Adrenal gland (tissue), 9 donors: ENCODE measurements at regions not wholly inside any gene's neighbourhood (a gene's known extent, or its start where the extent isn't known, plus 50 kb on each side); places are given as distances from the start of the nearest gene placed in this dataset.

Experiments used
- DNase-seq, 7 donors: peaks; one replicate each; pipeline ENCODE4 v3.0.0-alpha.2; 2019 to 2020
- H3K27ac ChIP-seq, 5 donors: fragments of 200-600 bp; sonication (generic) in 4 of 5; 1 replicate in 3 of 5; 2 replicates in 2 of 5; pipeline versions ENCODE4 v1.5.1 to v1.8.0; 2016 to 2020; ENCODE audit warnings: mild to moderate bottlenecking in 1 of 5
- H3K27me3 ChIP-seq: fragments of 200-600 bp; 2 replicates; pipeline ENCODE4 v1.8.0; 2021
- H3K36me3 ChIP-seq, 2 donors: fragments of 200-600 bp; replicated peaks in 1 of 2; 1 replicate in 1 of 2; 2 replicates in 1 of 2; pipeline versions ENCODE4 v1.5.1 to v1.8.0; 2018 to 2022
- H3K4me1 ChIP-seq, 2 donors: fragments of 200-600 bp; replicated peaks in 1 of 2; 1 replicate in 1 of 2; 2 replicates in 1 of 2; pipeline versions ENCODE4 v1.5.1 to v1.8.0; 2018 to 2021
- H3K4me3 ChIP-seq, 4 donors: fragments of 200-600 bp; sonication (generic) in 3 of 4; one replicate each; pipeline ENCODE4 v1.5.1; 2016 to 2018
- H3K9me3 ChIP-seq, 3 donors: fragments of 200-600 bp; sonication (generic) in 1 of 3; replicated peaks in 1 of 3; 1 replicate in 2 of 3; 2 replicates in 1 of 3; pipeline versions ENCODE4 v1.5.1 to v1.8.0; 2016 to 2021
- POLR2A ChIP-seq, 2 donors: fragments of 450-650 bp; IDR thresholded peaks; one replicate each; pipeline ENCODE4 v1.6.1; 2017; ENCODE audit warnings: antibody characterized with exemption in 2 of 2, mild to moderate bottlenecking in 2 of 2, moderate library complexity in 1 of 2
- WGBS, 4 donors: extraction: QIAGEN DNeasy Blood & Tissue Kit in 2 of 4; methylation state at CpG; one replicate each; pipeline versions ENCODE4 v1.1.5 to v1.1.7; 2013 to 2017; 5-methylcytosine and 5-hydroxymethylcytosine counted together
- intact Hi-C, 2 donors: fragments of 100-400 bp; cut with DNase I; formaldehyde crosslinking; loops; one replicate each; pipeline versions ENCODE4 v1.14.1 to v1.15.0; 2022 to 2023
- TF ChIP-seq, protein P1 (sequence below), 6 experiments: fragments of 450-650 bp in 4 of 6; fragments of 200-600 bp in 2 of 6; sonication (generic) in 1 of 6; IDR thresholded peaks; 1 replicate in 5 of 6; 2 replicates in 1 of 6; pipeline versions ENCODE4 v1.5.1 to v1.8.0; 2016 to 2021; ENCODE audit warnings: antibody characterized with exemption in 6 of 6, mild to moderate bottlenecking in 2 of 6, moderate library complexity in 1 of 6
- donor health status: healthy with polysubstance abuse.
- donor health status: Bipolar disorder and iron deficiency.
- donor health status: DM: yes; HTN: yes; CAD: no.
- donor health status: DM: no; HTN: no; CAD: no.
- donor health status: DM: no; HTN: no; CAD: no.

DNA sequence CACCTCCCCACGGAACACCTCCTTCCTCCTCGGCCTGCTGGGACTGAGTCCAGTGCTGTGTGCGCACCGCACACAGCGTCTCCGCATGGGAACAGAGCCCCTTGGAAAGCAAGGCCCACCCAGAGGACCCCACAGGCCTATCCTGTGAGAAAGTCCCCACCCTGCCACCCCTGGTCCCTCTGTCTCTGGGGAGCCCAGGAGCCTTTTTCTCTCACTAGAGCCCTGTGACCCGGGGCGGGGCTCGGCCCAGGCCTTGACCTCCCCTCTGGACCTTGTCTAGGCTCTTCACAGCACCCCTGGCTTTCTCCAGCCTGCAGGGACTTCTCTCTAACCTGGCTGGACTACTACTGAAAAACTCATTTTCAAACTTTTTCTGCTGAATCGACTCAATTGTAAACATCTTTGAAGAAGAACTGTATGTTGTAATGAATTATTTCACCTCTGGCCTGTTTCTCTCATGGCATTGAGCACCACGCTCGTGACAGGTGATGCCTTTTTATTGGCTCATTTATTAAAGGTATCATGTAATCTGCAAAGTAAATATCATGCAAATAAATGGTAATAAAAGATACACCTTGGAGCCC lies 89.2 kb downstream of the IRX1 start:
- H3K27ac ChIP-seq: no peak overlapping the region
- no peaks in the 10 kb centered on the region for H3K27me3 ChIP-seq
- no peaks in the 10 kb centered on the region for H3K36me3 ChIP-seq
- no peak for TF ChIP-seq POLR2A (IDR thresholded peaks at IDR 0.05)
- TF ChIP-seq, protein P1, sequence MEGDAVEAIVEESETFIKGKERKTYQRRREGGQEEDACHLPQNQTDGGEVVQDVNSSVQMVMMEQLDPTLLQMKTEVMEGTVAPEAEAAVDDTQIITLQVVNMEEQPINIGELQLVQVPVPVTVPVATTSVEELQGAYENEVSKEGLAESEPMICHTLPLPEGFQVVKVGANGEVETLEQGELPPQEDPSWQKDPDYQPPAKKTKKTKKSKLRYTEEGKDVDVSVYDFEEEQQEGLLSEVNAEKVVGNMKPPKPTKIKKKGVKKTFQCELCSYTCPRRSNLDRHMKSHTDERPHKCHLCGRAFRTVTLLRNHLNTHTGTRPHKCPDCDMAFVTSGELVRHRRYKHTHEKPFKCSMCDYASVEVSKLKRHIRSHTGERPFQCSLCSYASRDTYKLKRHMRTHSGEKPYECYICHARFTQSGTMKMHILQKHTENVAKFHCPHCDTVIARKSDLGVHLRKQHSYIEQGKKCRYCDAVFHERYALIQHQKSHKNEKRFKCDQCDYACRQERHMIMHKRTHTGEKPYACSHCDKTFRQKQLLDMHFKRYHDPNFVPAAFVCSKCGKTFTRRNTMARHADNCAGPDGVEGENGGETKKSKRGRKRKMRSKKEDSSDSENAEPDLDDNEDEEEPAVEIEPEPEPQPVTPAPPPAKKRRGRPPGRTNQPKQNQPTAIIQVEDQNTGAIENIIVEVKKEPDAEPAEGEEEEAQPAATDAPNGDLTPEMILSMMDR (IDR thresholded peaks at IDR 0.05): no peak
- no peaks in the 10 kb centered on the region for H3K9me3 ChIP-seq
- 83 to 91% (median 87%) methylated on average over 11 to 12 of the region's 12 CpGs for WGBS, 4 donors
- intact Hi-C loops: no loop called here
- no peak for DNase-seq
- H3K4me3 ChIP-seq: no peak overlapping the region
- H3K4me1 ChIP-seq: no peaks in the 10 kb centered on the region

DNA sequence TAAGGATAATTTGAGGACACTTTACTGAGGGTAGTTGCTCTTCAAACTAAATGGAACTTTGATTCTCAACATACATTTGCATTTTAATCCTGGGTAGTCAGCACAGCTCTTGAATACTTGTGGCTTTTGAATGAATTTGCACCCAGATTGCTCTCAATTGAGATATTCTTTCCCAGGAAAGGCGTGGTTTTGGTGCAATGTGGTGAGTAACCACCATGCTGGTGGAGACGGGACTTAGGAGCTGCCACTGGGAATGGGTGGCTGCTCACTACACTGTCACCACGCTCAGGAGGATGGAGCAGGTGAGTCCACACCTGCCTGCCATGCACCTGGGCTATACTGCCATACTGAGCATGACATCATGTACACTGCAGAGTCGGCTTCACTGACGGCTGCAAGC lies 99.2 kb downstream of the IRX1 start:
- Histone ChIP-seq H3K27me3 (no peaks in the 10 kb centered on the region), H3K4me3 (no peak overlapping the region), H3K27ac (no peak overlapping the region), H3K4me1 (no peaks in the 10 kb centered on the region), H3K36me3 (no peaks in the 10 kb centered on the region), H3K9me3 (no peaks in the 10 kb centered on the region)
- intact Hi-C loops: no loop called here
- no peak for DNase-seq
- TF ChIP-seq, protein P1 (IDR thresholded peaks at IDR 0.05): no peak
- no peak for TF ChIP-seq POLR2A (IDR thresholded peaks at IDR 0.05)
- 69 to 84% (median 79%) methylated on average over 5 of the region's 5 CpGs for WGBS, 4 donors

DNA sequence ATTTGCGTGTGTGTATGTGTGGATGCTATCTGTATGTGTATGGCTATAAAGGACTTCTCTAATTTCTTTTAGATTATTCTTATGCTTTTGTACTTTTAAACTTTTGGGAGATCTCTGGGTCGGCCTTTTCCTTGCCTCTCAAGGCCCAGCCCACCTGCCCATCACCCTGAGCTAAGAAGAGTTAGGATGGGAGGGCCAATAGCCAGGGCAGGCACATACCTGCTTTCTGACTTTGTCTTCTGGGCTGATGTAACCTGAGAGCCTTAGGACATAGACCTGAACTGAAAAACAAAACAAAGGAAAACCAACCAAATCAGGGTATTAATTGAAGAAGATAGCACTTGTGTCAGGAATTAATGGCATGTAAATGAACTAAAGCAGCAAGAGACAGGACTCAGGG lies 100.2 kb downstream of the IRX1 start:
- H3K27me3 ChIP-seq: no peaks in the 10 kb centered on the region
- H3K27ac ChIP-seq: no peak overlapping the region
- H3K9me3 ChIP-seq: no peaks in the 10 kb centered on the region
- DNase-seq: no peak
- intact Hi-C loops: no loop called here
- H3K4me1 ChIP-seq: no peaks in the 10 kb centered on the region
- WGBS, 4 donors: 71 to 93% (median 76%) methylated on average over 2 of the region's 2 CpGs
- TF ChIP-seq, protein P1 (IDR thresholded peaks at IDR 0.05): no peak
- no peak for TF ChIP-seq POLR2A (IDR thresholded peaks at IDR 0.05)
- H3K4me3 ChIP-seq: no peak overlapping the region
- H3K36me3 ChIP-seq: no peaks in the 10 kb centered on the region

DNA sequence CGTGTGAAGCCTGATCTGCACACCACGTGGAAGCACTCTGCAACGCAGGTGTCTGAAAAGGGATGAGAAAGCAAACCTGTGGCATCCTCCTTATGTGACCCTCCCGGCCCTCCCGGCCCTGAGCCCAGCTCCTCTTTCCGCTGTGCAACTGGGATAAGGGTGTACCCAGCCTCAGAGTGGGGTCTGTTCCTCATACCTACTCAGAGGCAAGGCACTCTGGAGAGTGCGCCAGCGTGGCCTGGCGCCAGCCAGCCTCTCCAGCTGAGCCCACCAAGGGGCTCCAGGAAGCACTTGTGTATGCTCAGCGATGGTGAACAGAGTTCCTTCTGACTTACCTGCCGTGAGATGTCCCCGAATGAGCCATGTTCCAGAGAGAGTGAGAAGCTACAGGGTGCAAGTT lies 102.8 kb downstream of the IRX1 start:
- 67 to 87% (median 77%) methylated on average over 9 to 12 of the region's 12 CpGs for WGBS, 4 donors
- Histone ChIP-seq H3K4me1 (no peaks in the 10 kb centered on the region), H3K27me3 (no peaks in the 10 kb centered on the region), H3K4me3 (no peak overlapping the region), H3K27ac (no peak overlapping the region), H3K36me3 (no peaks in the 10 kb centered on the region), H3K9me3 (no peaks in the 10 kb centered on the region)
- intact Hi-C loops: no loop called here
- TF ChIP-seq POLR2A (IDR thresholded peaks at IDR 0.05): no peak
- TF ChIP-seq, protein P1 (IDR thresholded peaks at IDR 0.05): no peak
- DNase-seq: no peak
